HG03521 (cell line): ENCODE measurements at regions not wholly inside any gene's neighbourhood (a gene's known extent, or its start where the extent isn't known, plus 50 kb on each side); places are given as distances from the start of the nearest gene placed in this dataset.
"Not testable (repeated sequence)": the region's sequence is repeated elsewhere in the genome, so short reads cannot be mapped to it uniquely, and the experiment has no call there.

Experiments used
- ATAC-seq: cut with Tn5 transposase; IDR thresholded peaks from one replicate; pipeline ENCODE4 v1.9.1; 2021; ENCODE audit warnings: mild to moderate bottlenecking, moderate library complexity; ENCODE audit not compliant: unreplicated experiment

- ATAC-seq, result no peak
These were observed 728.8 kb downstream of the RERGL start for GRCh38 chr12:17361224-17361623.

GRCh38 chr12:17358835-17359234 lies 731.2 kb downstream of the RERGL start:
- no peak for ATAC-seq

GRCh38 chr12:17357396-17357795 lies 732.6 kb downstream of the RERGL start:
- ATAC-seq, result no peak

- no peak for ATAC-seq
These were observed 737.8 kb downstream of the RERGL start for GRCh38 chr12:17352164-17352563.

DNA sequence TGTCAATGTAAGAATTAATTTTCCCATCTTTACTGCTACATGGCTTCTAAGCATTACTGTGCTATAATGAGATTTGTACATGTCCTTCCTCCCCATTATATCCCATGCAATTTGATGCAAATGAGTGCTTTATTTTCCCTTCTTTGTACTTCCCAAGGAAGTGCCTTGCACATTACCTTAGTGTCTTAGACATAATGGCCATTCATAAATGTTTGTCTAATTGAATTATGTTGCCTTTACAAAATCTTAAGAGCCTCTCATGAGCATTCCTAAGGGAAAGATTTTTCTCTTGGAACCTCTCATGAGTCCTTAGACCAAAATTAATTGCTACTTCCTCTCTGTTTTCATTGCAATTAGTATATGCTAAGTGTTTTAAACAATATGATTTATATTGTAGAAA lies 741.7 kb downstream of the RERGL start:
- no peak for ATAC-seq

DNA sequence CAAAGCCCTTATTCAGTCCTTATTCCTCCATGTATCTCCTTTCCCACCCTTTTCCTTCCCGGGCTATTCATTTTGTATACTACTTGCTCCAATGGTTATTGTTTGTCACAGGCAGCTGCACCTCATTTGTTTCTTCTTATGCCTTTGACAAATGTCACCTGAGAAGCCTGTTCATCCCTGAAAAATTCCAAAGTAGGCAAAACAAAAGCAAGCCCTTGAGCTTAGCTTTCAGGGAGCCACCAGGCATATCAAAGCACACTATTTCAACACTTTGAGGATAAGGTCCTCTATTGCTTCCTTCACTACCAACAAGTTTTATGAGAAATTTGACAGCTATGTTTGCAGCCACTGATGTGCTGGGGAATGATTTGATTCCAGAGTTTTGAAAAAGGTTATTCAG lies 738.7 kb upstream of the LMO3 start:
- no peak for ATAC-seq

DNA sequence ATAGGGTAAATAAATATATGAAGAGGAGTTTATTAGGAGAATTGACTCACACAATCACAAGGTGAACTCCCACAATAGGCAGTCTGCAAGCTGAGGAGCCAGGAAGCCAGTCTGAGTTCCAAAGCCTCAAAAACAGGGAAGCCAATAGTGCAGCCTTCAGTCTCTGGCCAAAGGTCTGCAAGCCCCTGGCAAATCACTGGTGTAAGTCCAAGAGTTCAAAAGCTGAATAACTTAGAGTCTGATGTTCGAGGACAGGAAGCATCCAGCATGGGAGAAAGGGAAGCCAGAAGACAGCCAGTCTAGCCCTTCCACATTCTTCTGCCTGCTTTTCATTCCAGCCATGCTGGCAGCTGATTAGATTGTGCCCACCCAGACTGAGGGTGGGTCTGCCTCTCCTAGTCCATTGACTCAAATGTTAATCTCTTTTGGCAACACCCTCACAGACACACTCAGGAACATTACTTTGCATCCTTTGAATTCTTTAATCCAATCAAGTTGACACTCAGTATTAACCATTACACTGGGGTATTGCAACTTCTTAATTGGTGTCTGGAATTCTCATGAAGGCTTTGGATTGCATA lies 736.5 kb upstream of the LMO3 start:
- no peak for ATAC-seq

GRCh38 chr12:17335487-17335886 lies 729.5 kb upstream of the LMO3 start:
- ATAC-seq, result no peak

DNA sequence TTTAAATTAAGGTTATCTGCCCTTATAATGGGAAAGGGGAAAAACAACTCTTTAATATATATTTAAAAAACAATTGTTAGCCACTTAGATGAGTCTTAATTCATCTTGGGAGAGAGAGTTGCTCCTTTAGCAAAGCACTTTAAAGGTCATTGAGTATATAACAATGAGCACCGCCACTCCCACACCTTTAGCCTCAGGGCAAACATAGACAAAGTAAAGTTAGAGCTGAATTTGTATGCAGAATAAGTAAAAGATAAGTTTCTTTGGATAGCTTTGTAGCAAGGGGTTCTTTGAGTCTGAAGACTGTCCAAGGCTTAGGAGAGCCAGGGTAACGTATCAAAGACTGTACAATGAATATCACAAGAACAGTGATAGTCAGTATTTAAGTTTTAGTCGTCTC lies 728.8 kb upstream of the LMO3 start:
- ATAC-seq, result no peak

DNA sequence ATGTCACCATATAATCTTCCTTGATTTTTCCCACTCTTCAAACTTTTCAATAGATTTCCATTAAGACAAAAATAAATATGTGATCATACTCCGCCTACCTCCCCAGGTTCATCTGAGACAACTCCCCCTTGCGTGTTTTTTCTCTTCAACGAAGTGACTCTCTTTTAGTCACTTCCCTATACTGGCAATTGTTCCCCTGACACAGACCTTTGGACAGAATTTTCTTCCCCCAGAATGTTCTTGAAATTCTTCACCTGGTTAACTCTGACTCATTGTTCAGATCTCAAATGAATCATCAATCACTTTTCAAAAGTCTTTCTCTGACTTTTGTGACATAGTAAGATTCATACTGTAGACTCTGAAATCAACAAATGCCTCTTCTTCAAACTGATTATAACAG lies 727.3 kb upstream of the LMO3 start:
- ATAC-seq, result no peak

DNA sequence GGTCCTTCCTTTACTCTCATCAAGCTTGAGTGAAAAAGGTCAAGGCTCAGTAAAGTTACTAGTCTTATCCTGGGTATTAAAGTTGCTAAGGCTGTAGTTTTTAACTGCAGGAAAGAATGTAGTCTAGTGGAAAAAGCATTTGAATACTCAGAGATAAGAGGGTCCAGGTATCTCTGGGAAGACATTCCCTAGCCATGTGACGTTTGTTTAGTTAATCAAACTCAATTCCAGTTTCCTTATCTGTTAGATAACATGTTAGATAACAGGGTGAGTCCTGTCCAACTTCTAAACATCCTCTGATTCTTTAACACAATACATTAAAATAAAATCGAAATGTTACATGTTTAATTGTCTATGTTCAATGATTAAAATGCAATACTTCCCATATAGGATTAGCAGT lies 720.7 kb upstream of the LMO3 start:
- no peak for ATAC-seq

DNA sequence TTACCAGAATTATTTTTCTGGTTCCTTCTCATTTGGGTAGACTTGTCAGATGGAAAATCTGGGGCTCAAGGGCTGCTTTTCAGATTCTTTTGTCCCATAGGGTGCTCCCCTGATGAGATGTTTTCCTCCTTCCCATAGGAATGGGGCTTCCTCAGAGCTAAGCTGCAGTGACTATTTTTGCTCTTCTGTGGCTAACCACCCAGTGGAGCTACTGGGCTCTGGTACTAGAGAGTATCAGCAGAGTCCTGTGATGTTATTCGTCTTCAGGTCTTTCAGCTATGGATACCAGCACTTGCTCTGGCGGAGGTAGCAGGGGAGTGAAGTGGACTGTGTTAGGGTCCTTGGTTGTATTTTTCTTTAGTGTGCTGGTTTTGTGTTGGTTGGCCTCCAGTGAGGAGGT lies 716.1 kb upstream of the LMO3 start:
- ATAC-seq, result no peak

- no peak for ATAC-seq
These were observed 698.8 kb upstream of the LMO3 start for GRCh38 chr12:17304503-17305347.

DNA sequence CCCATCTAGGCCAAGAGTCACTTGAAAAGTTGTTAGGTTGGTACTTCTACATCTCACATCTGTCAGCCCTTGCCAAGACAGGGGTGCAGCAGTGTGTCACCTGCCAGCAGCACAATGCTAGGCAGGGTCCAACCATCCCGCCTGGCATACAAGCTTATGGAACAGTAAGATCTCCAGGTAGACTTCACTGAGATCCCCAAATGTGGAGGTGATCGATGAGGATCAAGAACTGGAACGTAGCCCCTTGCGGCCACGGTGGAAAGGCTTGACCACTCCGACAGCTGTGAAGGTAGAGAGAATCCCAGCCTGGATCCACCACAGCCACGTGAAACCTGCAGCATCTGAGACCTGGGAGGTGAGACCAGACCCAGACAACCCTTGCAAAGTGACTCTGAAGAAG lies 696.0 kb upstream of the LMO3 start:
- no peak for ATAC-seq

GRCh38 chr12:17301544-17301943 lies 695.6 kb upstream of the LMO3 start:
- ATAC-seq, result no peak

- ATAC-seq, result no peak
These were observed 690.9 kb upstream of the LMO3 start for GRCh38 chr12:17296882-17297281.

GRCh38 chr12:17286874-17287273 lies 680.9 kb upstream of the LMO3 start:
- ATAC-seq, result no peak

DNA sequence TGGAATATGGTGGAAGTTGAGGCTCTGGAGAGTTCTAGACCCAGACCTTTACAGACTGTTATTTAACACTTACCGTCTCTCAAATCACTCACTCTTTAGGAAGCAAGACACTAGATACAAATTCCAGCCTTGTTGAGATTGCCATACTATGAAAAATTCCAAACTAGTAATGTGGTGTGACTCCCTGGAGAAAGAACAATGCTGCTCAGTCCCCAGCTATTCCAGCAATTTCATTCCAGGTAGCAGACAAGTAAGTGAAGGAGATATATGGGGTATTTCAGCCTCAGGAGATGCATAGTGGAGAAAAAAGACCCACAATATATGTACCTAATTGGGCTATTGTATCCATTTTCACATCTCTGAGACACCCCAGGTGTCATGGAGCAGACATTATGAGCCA lies 678.9 kb upstream of the LMO3 start:
- ATAC-seq, result no peak

DNA sequence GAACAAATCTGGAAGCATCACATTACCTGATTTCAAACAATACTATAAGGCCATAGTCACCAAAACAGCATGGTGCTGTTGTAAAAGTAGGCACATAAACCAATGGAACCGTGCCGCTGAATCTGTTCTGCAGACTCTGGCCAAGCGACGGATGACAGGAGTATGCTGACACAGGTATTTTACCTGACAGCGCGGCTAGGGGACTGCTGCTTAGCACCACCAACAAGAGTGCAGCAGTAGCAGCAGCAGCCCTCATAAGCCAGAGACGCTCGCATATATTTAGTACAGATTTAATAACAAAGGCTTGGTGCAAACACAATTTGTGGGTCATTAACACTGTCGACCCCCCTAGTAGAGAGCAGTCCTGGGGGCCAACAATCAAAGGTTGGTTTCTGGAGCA lies 677.6 kb upstream of the LMO3 start:
- no peak for ATAC-seq

DNA sequence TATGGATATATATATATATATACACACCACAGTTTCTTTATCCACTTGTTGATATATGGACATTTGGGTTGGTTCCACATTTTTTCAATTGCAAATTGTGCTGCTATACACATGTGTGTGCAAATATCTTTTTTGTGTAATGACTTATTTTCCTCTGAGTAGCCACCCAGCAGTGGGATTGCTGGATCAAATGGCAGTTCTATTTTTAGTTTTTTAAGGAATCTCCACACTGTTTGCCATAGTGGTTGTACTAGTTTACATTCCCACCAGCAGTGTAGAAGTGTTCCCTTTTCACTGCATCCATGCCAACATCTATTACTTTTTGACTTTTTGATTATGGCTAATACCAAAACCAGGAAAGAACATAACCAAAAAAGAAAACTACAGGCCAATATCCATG lies 676.2 kb upstream of the LMO3 start:
- not testable (repeated sequence) for ATAC-seq

DNA sequence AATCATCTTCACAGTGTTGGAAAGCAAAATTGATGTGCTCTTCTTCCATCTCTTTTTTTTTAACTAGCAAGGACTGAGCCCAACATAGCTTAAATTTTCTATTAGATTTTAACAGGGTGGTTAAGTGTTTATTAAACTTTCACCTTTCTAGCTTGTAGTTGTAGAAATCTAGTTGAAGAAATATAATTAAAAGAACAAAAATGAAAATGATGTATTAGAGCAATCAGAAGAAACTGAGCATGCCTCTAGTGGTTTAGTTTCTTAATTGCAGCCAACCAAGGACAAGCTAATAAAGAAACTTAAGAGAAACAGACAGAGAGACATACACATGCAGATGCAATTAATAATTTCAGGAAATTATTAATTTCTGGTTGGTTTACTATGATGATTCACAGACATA lies 673.0 kb upstream of the LMO3 start:
- ATAC-seq, result no peak

DNA sequence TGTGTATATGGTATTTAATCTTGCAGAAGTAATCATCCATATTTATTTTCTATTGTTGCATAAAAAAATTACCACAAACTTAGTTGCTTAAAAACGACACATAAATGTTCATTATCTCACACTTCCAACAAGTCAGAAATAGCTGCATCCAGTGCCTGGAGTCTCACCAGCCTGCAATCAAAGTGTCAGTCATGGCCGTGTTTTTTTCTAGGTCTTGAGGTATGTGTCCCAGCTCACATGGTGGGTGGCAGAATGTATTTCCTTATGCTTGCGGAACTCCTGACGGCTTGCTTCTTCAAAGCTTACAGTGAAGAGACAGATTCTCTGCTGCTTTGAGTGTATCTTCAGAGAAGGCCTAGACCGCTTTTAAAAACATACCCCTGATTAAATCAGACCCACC lies 670.2 kb upstream of the LMO3 start:
- ATAC-seq, result no peak

DNA sequence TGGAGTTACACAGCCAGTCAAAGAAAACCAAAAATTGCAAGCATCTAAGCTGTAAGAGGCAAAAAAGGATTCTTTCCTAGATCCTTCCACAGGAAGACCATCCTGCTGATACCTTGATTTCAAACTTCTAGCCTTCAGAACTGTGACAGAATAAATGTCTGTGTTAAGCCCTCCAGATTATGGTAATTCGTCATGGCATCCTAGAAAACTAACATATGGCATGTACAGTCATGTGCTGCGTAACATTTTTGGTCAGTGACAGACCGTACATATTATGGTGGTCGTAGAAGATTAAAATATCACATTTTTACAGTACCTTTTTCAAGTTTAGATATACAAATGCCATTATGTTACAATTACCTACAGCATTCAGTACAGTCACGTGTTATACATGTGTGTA lies 660.9 kb upstream of the LMO3 start:
- no peak for ATAC-seq
